Choroid plexus epithelial cell (primary cell): ENCODE measurements at regions not wholly inside any gene's neighbourhood (a gene's known extent, or its start where the extent isn't known, plus 50 kb on each side); places are given as distances from the start of the nearest gene placed in this dataset.

Experiments
- DNase-seq: peaks from one replicate; pipeline ENCODE4 v3.0.0-alpha.2; 2010; ENCODE audit warnings: low read depth
- H3K4me3 ChIP-seq: 2 replicates; pipeline ENCODE4 v1.5.1; 2011; ENCODE audit warnings: low read depth, mild to moderate bottlenecking, control low read depth, low read length, moderate library complexity
- TF ChIP-seq, protein P1 (sequence below): conservative IDR thresholded peaks from 2 replicates; pipeline ENCODE4 v1.5.1; 2011; ENCODE audit warnings: low read depth, mild to moderate bottlenecking, control low read depth, inconsistent platforms, low read length, moderate library complexity

DNA sequence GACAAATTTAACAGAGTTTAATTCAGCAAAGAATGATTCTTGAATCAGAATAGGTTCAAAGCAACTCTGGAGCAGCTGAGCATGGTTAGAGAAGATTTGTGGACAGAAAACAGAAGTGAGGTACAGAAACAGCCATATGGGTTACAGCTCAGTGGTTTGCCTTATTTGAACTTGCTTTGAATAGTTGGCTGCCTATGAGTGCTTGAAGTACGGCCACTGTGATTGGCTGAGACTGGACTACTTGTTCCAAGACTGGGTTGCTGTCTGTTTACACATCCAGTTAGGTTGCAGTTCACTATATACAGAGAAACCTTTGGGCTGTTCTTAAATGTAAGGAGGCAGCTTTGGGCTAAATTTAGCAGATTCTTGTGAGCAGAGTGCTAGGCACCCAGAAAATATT is 79.4 kb upstream of the CADPS start:
- TF ChIP-seq, protein P1, sequence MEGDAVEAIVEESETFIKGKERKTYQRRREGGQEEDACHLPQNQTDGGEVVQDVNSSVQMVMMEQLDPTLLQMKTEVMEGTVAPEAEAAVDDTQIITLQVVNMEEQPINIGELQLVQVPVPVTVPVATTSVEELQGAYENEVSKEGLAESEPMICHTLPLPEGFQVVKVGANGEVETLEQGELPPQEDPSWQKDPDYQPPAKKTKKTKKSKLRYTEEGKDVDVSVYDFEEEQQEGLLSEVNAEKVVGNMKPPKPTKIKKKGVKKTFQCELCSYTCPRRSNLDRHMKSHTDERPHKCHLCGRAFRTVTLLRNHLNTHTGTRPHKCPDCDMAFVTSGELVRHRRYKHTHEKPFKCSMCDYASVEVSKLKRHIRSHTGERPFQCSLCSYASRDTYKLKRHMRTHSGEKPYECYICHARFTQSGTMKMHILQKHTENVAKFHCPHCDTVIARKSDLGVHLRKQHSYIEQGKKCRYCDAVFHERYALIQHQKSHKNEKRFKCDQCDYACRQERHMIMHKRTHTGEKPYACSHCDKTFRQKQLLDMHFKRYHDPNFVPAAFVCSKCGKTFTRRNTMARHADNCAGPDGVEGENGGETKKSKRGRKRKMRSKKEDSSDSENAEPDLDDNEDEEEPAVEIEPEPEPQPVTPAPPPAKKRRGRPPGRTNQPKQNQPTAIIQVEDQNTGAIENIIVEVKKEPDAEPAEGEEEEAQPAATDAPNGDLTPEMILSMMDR, result no peak
- no peak overlapping the region for H3K4me3 ChIP-seq
- no peak for DNase-seq

DNA sequence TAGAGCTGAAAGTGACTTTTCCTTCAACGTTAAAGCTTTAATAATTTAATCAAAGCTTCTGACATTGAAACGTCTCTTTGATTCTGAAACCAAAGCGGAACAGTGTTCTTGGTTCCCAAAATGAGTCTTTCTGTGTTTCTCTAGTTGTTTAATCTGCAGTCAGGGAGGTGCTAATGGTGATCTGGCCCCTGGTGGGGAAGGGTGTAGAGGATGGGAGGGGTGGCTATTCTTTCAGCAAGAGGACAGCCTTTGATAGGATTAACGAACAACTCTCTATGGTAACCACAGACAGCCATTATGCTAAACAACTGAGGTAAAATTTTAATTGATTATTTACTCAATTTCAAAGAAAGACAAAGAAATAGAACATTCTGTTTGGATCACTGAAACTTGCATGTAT is 79.9 kb upstream of the CADPS start:
- TF ChIP-seq, protein P1, result no peak
- DNase-seq, result no peak
- H3K4me3 ChIP-seq, result no peak overlapping the region

DNA sequence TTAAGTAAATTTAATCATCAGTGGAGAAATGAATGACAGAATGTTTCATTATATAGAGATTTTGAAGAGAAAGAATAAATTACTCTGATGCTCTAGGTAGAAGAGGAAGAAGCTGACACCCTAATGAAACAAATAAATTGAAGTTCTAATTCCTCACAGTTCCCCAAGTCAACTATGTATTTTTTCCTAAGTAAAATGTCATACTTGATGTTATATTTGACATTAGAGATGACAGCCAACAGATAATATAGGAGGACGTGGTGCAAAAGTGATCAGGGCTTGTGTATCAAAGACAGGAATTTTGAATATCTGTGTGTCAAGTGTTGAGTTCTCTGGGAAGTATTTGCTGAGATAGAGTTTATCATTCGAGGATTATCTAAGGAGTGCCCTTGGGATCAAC is 81.2 kb upstream of the CADPS start:
- H3K4me3 ChIP-seq, result no peak overlapping the region
- no peak for DNase-seq
- TF ChIP-seq, protein P1, result no peak

DNA sequence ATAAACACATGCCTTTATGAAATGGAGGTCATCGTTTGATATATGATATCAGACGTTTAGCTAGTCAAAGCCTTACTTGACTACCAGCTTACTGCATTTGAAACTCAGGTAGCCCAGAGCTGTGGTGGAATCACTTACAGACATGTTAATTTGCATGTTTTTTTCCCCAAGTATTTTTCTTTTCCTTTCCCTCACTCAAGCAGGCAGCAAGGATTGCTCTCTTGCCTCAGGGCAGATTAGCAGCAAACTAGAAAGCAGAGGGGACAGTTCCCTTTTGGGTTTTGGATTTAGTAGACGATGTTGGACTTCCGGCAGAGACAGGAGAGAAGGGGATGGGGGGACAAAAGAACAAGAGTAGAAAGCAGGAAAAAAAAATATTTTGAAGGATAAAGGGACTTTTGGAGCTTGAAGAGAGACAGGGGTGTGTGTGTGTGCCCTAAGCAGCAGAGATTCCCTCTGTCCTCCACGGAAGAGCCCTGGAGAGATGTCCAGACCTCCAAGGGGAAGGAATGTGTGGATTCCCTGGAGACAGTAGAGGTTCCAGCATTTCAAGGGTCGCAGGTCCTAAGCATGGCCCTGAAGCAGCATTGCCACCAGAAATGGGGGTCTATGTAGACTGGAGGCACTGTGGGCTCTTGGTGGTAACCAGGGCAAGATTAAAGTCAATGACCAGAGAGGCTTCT is 86.8 kb upstream of the CADPS start:
- no peak overlapping the region for H3K4me3 ChIP-seq
- no peak for DNase-seq
- TF ChIP-seq, protein P1, result no peak

DNA sequence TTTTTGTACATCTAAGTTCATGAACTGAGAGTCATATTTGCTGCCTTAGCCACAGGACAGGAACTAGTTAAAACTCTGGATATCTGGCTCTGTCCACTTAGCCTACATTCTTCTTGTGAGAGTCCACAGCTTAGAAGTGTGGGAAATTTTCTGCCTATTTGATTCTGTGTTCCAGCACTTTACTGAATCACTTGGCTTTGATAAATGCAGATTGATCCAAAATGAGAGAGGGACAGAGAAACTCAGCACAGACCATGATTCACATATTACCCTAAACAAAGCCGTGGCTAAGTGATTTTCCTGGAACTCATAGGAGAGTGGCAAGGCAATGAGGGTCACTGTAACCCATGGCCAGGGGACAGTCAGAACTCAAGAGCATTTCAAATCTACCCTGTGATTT is 87.5 kb upstream of the CADPS start:
- H3K4me3 ChIP-seq, result no peak overlapping the region
- TF ChIP-seq, protein P1, result no peak
- no peak for DNase-seq

DNA sequence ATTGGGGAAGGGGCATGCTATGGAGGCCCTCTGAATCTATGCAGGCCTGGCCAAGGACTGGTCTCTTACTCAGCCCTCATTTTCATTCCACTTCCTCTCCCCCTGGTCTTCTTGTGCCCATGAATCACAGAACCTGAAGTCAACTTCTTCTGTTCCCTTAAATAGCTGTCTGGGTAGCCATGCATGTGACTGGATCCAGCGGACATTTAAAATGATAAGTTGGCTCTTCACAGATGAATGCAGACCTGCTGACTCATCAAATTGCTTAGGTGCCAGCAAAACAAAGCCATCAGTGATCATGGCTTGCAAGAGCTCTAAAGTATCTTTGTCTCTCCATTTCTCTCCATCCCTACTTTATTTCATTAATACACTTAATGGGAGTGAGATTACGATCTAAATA is 90.1 kb upstream of the CADPS start:
- no peak for DNase-seq
- no peak overlapping the region for H3K4me3 ChIP-seq
- TF ChIP-seq, protein P1, result no peak

DNA sequence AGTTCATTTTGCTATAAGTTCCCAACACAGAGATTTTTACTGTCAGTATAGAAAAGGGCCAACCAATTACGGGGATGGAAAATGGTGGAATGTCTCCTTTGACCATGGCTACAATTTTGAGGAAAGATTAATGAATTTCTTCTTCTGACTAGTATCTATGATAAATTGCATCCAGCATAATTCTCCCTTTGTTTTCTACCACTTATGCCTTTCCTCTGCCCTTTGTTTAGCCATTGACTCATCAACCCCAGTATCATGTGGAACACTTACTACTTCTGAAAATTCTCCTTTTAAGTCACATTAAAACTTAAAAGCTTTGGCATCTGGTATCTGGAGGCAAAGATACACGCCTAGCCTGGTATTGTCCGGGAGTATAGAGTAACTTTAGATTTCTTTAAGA is 92.9 kb upstream of the CADPS start:
- no peak overlapping the region for H3K4me3 ChIP-seq
- TF ChIP-seq, protein P1, result no peak
- no peak for DNase-seq
